WTC11 (cell line): ENCODE measurements at regions not wholly inside any gene's neighbourhood (a gene's known extent, or its start where the extent isn't known, plus 50 kb on each side); places are given as distances from the start of the nearest gene placed in this dataset.

Source experiments
- ATAC-seq: fragments of 200-7000 bp; cut with Tn5 transposase; 2 replicates; pipeline ENCODE4 v1.10.0; 2021; ENCODE audit warnings: mild to moderate bottlenecking, moderate library complexity
- CTCF ChIA-PET: fragments of 300-600 bp; sonication (Branson Sonifier 250); formaldehyde crosslinking; loops from one replicate; lab custom pipeline; 2021; ENCODE audit warnings: antibody characterized with exemption; lab: Charles Lee
- POLR2A ChIA-PET: fragments of 350-600 bp; sonication (Branson Sonifier 250); formaldehyde crosslinking; loops from one replicate; lab custom pipeline; 2021; ENCODE audit warnings: antibody characterized with exemption; lab: Charles Lee
- DNase-seq: peaks from one replicate; pipeline ENCODE4 v3.0.0; 2021; ENCODE audit warnings: low spot score
- H3K27ac Mint-ChIP-seq: 2 replicates; pipeline ENCODE4 v1.8.0; 2021; ENCODE audit warnings: mixed read lengths
- H3K27me3 Mint-ChIP-seq: 2 replicates; pipeline ENCODE4 v1.8.0; 2021; ENCODE audit warnings: low read depth, mild to moderate bottlenecking, moderate library complexity, mixed read lengths
- H3K36me3 Mint-ChIP-seq: 2 replicates; pipeline ENCODE4 v1.8.0; 2021; ENCODE audit warnings: mixed read lengths
- H3K4me1 Mint-ChIP-seq: 2 replicates; pipeline ENCODE4 v1.8.0; 2022; ENCODE audit warnings: mixed read lengths
- H3K4me3 Mint-ChIP-seq: 2 replicates; pipeline ENCODE4 v1.8.0; 2021; ENCODE audit warnings: mild to moderate bottlenecking, moderate library complexity, mixed read lengths
- H3K9me3 Mint-ChIP-seq: 2 replicates; pipeline ENCODE4 v1.8.0; 2021; ENCODE audit warnings: mixed read lengths
- CREB1 ChIP-seq: sonication (generic); formaldehyde crosslinking; IDR thresholded peaks from 2 replicates; pipeline ENCODE4 v1.8.0; 2023; ENCODE audit warnings: mild to moderate bottlenecking, missing genetic modification reagents
- CREM ChIP-seq: sonication (generic); formaldehyde crosslinking; IDR thresholded peaks from 2 replicates; pipeline ENCODE4 v1.8.1; 2022; ENCODE audit warnings: mild to moderate bottlenecking, missing genetic modification reagents, moderate library complexity
- ETV6 ChIP-seq: sonication (generic); formaldehyde crosslinking; IDR thresholded peaks from 2 replicates; pipeline ENCODE4 v1.8.1; 2022; ENCODE audit warnings: mild to moderate bottlenecking, missing genetic modification reagents
- FOXJ3 ChIP-seq: sonication (generic); formaldehyde crosslinking; IDR thresholded peaks from 2 replicates; pipeline ENCODE4 v1.9.0; 2021; ENCODE audit warnings: missing genetic modification reagents, mild to moderate bottlenecking, borderline replicate concordance
- HMGA2 ChIP-seq: fragments of 250-450 bp; sonication (Bioruptor Pico); IDR thresholded peaks from 2 replicates; pipeline ENCODE4 v1.4.0; 2021; ENCODE audit warnings: mild to moderate bottlenecking, moderate library complexity
- KAT7 ChIP-seq: sonication (generic); formaldehyde crosslinking; IDR thresholded peaks from 2 replicates; pipeline ENCODE4 v1.8.1; 2023; ENCODE audit warnings: missing genetic modification reagents, mild to moderate bottlenecking, borderline replicate concordance
- PRRX2 ChIP-seq: fragments of 250-450 bp; sonication (Bioruptor Pico); IDR thresholded peaks from 2 replicates; pipeline ENCODE4 v1.8.0; 2021; ENCODE audit warnings: mild to moderate bottlenecking
- RELA ChIP-seq: sonication (generic); formaldehyde crosslinking; IDR thresholded peaks from 2 replicates; pipeline ENCODE4 v1.8.1; 2022; ENCODE audit warnings: missing genetic modification reagents, mild to moderate bottlenecking, borderline replicate concordance
- SMAD4 ChIP-seq: sonication (generic); formaldehyde crosslinking; IDR thresholded peaks from 2 replicates; pipeline ENCODE4 v1.8.0; 2022; ENCODE audit warnings: mild to moderate bottlenecking, missing genetic modification reagents
- SOX15 ChIP-seq: fragments of 250-450 bp; sonication (Bioruptor Pico); IDR thresholded peaks from 2 replicates; pipeline ENCODE4 v1.9.0; 2021; ENCODE audit warnings: mild to moderate bottlenecking
- TCF7 ChIP-seq: sonication (generic); formaldehyde crosslinking; IDR thresholded peaks from 2 replicates; pipeline ENCODE4 v1.8.0; 2022; ENCODE audit warnings: mild to moderate bottlenecking, low read depth, missing genetic modification reagents, moderate library complexity
- TEAD1 ChIP-seq: sonication (generic); formaldehyde crosslinking; IDR thresholded peaks from 2 replicates; pipeline ENCODE4 v1.8.0; 2022; ENCODE audit warnings: mild to moderate bottlenecking, missing genetic modification reagents
- TEAD4 ChIP-seq: sonication (generic); formaldehyde crosslinking; IDR thresholded peaks from 2 replicates; pipeline ENCODE4 v1.8.0; 2022; ENCODE audit warnings: mild to moderate bottlenecking, missing genetic modification reagents
- ZNF219 ChIP-seq: sonication (generic); formaldehyde crosslinking; IDR thresholded peaks from 2 replicates; pipeline ENCODE4 v1.8.0; 2023; ENCODE audit warnings: missing genetic modification reagents, mild to moderate bottlenecking, borderline replicate concordance
- ZNF232 ChIP-seq: sonication (generic); formaldehyde crosslinking; IDR thresholded peaks from 2 replicates; pipeline ENCODE4 v1.8.0; 2022; ENCODE audit warnings: mild to moderate bottlenecking, missing genetic modification reagents
- TF ChIP-seq, protein P1 (sequence below): sonication (generic); formaldehyde crosslinking; IDR thresholded peaks from 2 replicates; pipeline ENCODE4 v1.8.1; 2023; ENCODE audit warnings: mild to moderate bottlenecking, moderate library complexity, missing genetic modification reagents
- TF ChIP-seq, protein P2 (sequence below): sonication (generic); formaldehyde crosslinking; conservative IDR thresholded peaks from 2 replicates; pipeline ENCODE4 v1.8.1; 2022; ENCODE audit warnings: mild to moderate bottlenecking, missing genetic modification reagents
- TF ChIP-seq, protein P3 (sequence below): fragments of 250-450 bp; sonication (Bioruptor Pico); IDR thresholded peaks from 2 replicates; pipeline ENCODE4 v1.9.0; 2021; ENCODE audit warnings: moderate library complexity, mild to moderate bottlenecking, inconsistent platforms, borderline replicate concordance
- TF ChIP-seq, protein P4 (sequence below): sonication (generic); formaldehyde crosslinking; IDR thresholded peaks from 2 replicates; pipeline ENCODE4 v1.8.0; 2022; ENCODE audit warnings: mild to moderate bottlenecking, missing genetic modification reagents
- TF ChIP-seq, protein P5 (sequence below): sonication (generic); formaldehyde crosslinking; IDR thresholded peaks from 2 replicates; pipeline ENCODE4 v1.8.1; 2022; ENCODE audit warnings: low read depth, mild to moderate bottlenecking, moderate library complexity, missing genetic modification reagents, borderline replicate concordance
- TF ChIP-seq, protein P6 (sequence below): fragments of 250-450 bp; sonication (Bioruptor Pico); IDR thresholded peaks from 2 replicates; pipeline ENCODE4 v1.8.0; 2021; ENCODE audit warnings: mild to moderate bottlenecking
- TF ChIP-seq, protein P7 (sequence below): sonication (generic); formaldehyde crosslinking; IDR thresholded peaks from 2 replicates; pipeline ENCODE4 v1.8.0; 2022; ENCODE audit warnings: mild to moderate bottlenecking, missing genetic modification reagents
- TF ChIP-seq, protein P8 (sequence below): sonication (generic); formaldehyde crosslinking; IDR thresholded peaks from 2 replicates; pipeline ENCODE4 v1.8.0; 2023; ENCODE audit warnings: missing genetic modification reagents, mild to moderate bottlenecking, borderline replicate concordance
- TF ChIP-seq, protein P9 (sequence below): sonication (generic); formaldehyde crosslinking; IDR thresholded peaks from 2 replicates; pipeline ENCODE4 v1.8.1; 2022; ENCODE audit warnings: mild to moderate bottlenecking, missing genetic modification reagents, moderate library complexity, borderline replicate concordance

DNA sequence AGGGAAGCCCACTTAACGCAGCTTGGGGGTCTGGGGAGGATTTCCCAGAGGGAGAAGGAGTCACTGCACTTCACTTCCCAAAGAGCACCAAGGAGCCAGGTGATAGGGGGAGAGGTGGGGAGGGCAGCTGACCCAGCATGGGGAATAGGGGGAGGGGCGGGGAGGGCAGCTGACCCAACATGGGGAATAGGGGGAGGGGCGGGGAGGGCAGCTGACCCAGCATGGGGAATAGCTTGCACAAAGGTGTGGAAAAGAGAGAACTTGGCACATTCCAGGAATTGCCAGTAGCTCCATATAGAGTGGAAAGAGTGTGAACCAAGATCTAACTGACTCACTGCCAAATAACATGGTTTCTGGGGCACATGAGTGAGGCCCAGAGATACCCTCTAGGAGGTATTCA, 110.3 kb downstream of the CCT6B start:
- H3K36me3 Mint-ChIP-seq: no peaks in the 10 kb centered on the region
- CTCF ChIA-PET: interaction anchor here (0.7 to 1.6 kb wide), 6 partner anchors 9 to 208 kb away, joined by 3 to 4 read pairs (median 4); no protein-coding TSS in a partner anchor
- no peak overlapping the region for H3K4me3 Mint-ChIP-seq
- no peak for ATAC-seq
- TF ChIP-seq, protein P1, sequence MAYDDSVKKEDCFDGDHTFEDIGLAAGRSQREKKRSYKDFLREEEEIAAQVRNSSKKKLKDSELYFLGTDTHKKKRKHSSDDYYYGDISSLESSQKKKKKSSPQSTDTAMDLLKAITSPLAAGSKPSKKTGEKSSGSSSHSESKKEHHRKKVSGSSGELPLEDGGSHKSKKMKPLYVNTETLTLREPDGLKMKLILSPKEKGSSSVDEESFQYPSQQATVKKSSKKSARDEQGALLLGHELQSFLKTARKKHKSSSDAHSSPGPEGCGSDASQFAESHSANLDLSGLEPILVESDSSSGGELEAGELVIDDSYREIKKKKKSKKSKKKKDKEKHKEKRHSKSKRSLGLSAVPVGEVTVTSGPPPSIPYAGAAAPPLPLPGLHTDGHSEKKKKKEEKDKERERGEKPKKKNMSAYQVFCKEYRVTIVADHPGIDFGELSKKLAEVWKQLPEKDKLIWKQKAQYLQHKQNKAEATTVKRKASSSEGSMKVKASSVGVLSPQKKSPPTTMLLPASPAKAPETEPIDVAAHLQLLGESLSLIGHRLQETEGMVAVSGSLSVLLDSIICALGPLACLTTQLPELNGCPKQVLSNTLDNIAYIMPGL (CRISPR knock-in tag): no peak
- TF ChIP-seq, protein P2, sequence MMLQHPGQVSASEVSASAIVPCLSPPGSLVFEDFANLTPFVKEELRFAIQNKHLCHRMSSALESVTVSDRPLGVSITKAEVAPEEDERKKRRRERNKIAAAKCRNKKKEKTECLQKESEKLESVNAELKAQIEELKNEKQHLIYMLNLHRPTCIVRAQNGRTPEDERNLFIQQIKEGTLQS (CRISPR knock-in tag): no peak
- TF ChIP-seq, protein P3, sequence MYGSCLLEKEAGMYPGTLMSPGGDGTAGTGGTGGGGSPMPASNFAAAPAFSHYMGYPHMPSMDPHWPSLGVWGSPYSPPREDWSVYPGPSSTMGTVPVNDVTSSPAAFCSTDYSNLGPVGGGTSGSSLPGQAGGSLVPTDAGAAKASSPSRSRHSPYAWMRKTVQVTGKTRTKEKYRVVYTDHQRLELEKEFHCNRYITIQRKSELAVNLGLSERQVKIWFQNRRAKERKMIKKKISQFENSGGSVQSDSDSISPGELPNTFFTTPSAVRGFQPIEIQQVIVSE (CRISPR knock-in tag): no peak
- TF ChIP-seq, protein P4, sequence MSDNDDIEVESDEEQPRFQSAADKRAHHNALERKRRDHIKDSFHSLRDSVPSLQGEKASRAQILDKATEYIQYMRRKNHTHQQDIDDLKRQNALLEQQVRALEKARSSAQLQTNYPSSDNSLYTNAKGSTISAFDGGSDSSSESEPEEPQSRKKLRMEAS (CRISPR knock-in tag): no peak
- TF ChIP-seq TEAD1 (CRISPR knock-in tag) (no peak), SOX15 (CRISPR knock-in tag) (no peak), PRRX2 (CRISPR knock-in tag) (no peak), ETV6 (CRISPR knock-in tag) (no peak)
- TF ChIP-seq, protein P5, sequence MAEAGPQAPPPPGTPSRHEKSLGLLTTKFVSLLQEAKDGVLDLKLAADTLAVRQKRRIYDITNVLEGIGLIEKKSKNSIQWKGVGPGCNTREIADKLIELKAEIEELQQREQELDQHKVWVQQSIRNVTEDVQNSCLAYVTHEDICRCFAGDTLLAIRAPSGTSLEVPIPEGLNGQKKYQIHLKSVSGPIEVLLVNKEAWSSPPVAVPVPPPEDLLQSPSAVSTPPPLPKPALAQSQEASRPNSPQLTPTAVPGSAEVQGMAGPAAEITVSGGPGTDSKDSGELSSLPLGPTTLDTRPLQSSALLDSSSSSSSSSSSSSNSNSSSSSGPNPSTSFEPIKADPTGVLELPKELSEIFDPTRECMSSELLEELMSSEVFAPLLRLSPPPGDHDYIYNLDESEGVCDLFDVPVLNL (CRISPR knock-in tag): no peak
- TF ChIP-seq, protein P6, sequence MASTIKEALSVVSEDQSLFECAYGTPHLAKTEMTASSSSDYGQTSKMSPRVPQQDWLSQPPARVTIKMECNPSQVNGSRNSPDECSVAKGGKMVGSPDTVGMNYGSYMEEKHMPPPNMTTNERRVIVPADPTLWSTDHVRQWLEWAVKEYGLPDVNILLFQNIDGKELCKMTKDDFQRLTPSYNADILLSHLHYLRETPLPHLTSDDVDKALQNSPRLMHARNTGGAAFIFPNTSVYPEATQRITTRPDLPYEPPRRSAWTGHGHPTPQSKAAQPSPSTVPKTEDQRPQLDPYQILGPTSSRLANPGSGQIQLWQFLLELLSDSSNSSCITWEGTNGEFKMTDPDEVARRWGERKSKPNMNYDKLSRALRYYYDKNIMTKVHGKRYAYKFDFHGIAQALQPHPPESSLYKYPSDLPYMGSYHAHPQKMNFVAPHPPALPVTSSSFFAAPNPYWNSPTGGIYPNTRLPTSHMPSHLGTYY: no peak
- POLR2A ChIA-PET: no interaction called here
- no peak for DNase-seq
- no peak overlapping the region for H3K27ac Mint-ChIP-seq
- H3K27me3 Mint-ChIP-seq: peaks cover 8% of the 10 kb centered on the region
- H3K4me1 Mint-ChIP-seq: peaks cover 14% of the 10 kb centered on the region
- H3K9me3 Mint-ChIP-seq: no peaks in the 10 kb centered on the region

DNA sequence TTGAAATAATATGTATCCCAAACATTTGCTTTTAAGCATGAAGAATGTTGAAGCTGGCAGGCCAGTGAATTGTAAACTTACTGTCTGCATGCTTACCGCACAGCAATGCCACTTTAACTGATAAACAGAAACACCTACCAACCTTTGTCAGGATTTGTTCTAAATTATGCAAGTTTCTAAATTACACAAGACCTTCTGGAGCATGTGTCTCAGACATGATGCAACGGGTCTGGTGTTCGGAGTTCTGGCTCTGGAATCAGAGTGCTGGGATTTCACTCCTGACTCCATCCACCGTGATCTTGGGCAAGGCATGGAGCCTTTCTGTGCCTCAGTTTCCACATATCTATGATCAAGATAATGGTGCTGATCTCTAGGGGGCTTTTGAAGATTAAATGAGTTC, 111.2 kb downstream of the CCT6B start:
- Mint-ChIP-seq H3K27ac (no peak overlapping the region), H3K9me3 (no peaks in the 10 kb centered on the region), H3K4me1 (peaks cover 21% of the 10 kb centered on the region), H3K36me3 (no peaks in the 10 kb centered on the region), H3K27me3 (peaks cover 8% of the 10 kb centered on the region), H3K4me3 (no peak overlapping the region)
- DNase-seq: no peak
- ChIA-PET CTCF (interaction anchor here (0.7 to 1.6 kb wide), 3 partner anchors 21 to 34 kb away, joined by 4 read pairs; no protein-coding TSS in a partner anchor), POLR2A (no interaction called here)
- ATAC-seq: no peak
- no peak for TF ChIP-seq TEAD4 (CRISPR knock-in tag)
- no peak for TF ChIP-seq CREM (CRISPR knock-in tag)
- TF ChIP-seq, protein P7, sequence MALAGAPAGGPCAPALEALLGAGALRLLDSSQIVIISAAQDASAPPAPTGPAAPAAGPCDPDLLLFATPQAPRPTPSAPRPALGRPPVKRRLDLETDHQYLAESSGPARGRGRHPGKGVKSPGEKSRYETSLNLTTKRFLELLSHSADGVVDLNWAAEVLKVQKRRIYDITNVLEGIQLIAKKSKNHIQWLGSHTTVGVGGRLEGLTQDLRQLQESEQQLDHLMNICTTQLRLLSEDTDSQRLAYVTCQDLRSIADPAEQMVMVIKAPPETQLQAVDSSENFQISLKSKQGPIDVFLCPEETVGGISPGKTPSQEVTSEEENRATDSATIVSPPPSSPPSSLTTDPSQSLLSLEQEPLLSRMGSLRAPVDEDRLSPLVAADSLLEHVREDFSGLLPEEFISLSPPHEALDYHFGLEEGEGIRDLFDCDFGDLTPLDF (CRISPR knock-in tag): no peak
- TF ChIP-seq ZNF219 (CRISPR knock-in tag): no peak
- TF ChIP-seq, protein P8, sequence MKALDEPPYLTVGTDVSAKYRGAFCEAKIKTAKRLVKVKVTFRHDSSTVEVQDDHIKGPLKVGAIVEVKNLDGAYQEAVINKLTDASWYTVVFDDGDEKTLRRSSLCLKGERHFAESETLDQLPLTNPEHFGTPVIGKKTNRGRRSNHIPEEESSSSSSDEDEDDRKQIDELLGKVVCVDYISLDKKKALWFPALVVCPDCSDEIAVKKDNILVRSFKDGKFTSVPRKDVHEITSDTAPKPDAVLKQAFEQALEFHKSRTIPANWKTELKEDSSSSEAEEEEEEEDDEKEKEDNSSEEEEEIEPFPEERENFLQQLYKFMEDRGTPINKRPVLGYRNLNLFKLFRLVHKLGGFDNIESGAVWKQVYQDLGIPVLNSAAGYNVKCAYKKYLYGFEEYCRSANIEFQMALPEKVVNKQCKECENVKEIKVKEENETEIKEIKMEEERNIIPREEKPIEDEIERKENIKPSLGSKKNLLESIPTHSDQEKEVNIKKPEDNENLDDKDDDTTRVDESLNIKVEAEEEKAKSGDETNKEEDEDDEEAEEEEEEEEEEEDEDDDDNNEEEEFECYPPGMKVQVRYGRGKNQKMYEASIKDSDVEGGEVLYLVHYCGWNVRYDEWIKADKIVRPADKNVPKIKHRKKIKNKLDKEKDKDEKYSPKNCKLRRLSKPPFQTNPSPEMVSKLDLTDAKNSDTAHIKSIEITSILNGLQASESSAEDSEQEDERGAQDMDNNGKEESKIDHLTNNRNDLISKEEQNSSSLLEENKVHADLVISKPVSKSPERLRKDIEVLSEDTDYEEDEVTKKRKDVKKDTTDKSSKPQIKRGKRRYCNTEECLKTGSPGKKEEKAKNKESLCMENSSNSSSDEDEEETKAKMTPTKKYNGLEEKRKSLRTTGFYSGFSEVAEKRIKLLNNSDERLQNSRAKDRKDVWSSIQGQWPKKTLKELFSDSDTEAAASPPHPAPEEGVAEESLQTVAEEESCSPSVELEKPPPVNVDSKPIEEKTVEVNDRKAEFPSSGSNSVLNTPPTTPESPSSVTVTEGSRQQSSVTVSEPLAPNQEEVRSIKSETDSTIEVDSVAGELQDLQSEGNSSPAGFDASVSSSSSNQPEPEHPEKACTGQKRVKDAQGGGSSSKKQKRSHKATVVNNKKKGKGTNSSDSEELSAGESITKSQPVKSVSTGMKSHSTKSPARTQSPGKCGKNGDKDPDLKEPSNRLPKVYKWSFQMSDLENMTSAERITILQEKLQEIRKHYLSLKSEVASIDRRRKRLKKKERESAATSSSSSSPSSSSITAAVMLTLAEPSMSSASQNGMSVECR: no peak
- no peak for TF ChIP-seq CREB1 (CRISPR knock-in tag)
- TF ChIP-seq ZNF232 (CRISPR knock-in tag): no peak
- no peak for TF ChIP-seq TCF7 (CRISPR knock-in tag)
- TF ChIP-seq, protein P9, sequence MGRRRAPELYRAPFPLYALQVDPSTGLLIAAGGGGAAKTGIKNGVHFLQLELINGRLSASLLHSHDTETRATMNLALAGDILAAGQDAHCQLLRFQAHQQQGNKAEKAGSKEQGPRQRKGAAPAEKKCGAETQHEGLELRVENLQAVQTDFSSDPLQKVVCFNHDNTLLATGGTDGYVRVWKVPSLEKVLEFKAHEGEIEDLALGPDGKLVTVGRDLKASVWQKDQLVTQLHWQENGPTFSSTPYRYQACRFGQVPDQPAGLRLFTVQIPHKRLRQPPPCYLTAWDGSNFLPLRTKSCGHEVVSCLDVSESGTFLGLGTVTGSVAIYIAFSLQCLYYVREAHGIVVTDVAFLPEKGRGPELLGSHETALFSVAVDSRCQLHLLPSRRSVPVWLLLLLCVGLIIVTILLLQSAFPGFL (CRISPR knock-in tag): no peak
- TF ChIP-seq HMGA2 (CRISPR knock-in tag): no peak
- no peak for TF ChIP-seq KAT7 (CRISPR knock-in tag)
- TF ChIP-seq RELA (CRISPR knock-in tag): no peak
- TF ChIP-seq SMAD4: no peak
- no peak for TF ChIP-seq FOXJ3 (CRISPR knock-in tag)
